Astrocyte (in vitro differentiated cells and primary cell): ENCODE measurements at regions not wholly inside any gene's neighbourhood (a gene's known extent, or its start where the extent isn't known, plus 50 kb on each side); places are given as distances from the start of the nearest gene placed in this dataset.
A peak's percentile ranks its signal among the peaks of the same experiment; 100 is the strongest.
"Not testable (repeated sequence)": the region's sequence is repeated elsewhere in the genome, so short reads cannot be mapped to it uniquely, and the experiment has no call there.

Experiments used
- DNase-seq: peaks from one replicate; pipeline ENCODE4 v3.0.0-alpha.2; 2010; ENCODE audit warnings: low read depth
- FAIRE-seq: peaks from 2 replicates; lab custom pipeline; 2011; peaks lifted over from hg19 to GRCh38; lab: Jason Lieb, UNC
- H2AFZ ChIP-seq: 2 replicates; pipeline ENCODE4 v1.6.0; 2012; ENCODE audit warnings: low read depth, low read length, inconsistent platforms
- H3K27ac ChIP-seq: 2 replicates; pipeline ENCODE4 v1.5.1; 2011; ENCODE audit warnings: low read depth, low read length, inconsistent platforms
- H3K27me3 ChIP-seq: 2 replicates; pipeline ENCODE4 v1.6.0; 2011; ENCODE audit warnings: low read length, inconsistent platforms; ENCODE audit not compliant: insufficient read depth
- H3K36me3 ChIP-seq: 2 replicates; pipeline ENCODE4 v1.5.1; 2011; ENCODE audit warnings: low read length, inconsistent platforms; ENCODE audit not compliant: insufficient read depth
- H3K4me1 ChIP-seq: 2 replicates; pipeline ENCODE4 v1.5.1; 2011; ENCODE audit warnings: low read length, inconsistent platforms; ENCODE audit not compliant: insufficient read depth
- H3K4me2 ChIP-seq: 2 replicates; pipeline ENCODE4 v1.6.0; 2012; ENCODE audit warnings: low read length, inconsistent platforms
- H3K4me3 ChIP-seq: 2 replicates; pipeline ENCODE4 v1.5.1; 2011; ENCODE audit warnings: low read depth, mild to moderate bottlenecking, low read length, inconsistent platforms; ENCODE audit not compliant: insufficient read depth
- H3K79me2 ChIP-seq: 2 replicates; pipeline ENCODE4 v1.6.0; 2012; ENCODE audit warnings: mild to moderate bottlenecking, low read length, inconsistent platforms; ENCODE audit not compliant: insufficient read depth
- H3K9ac ChIP-seq: 2 replicates; pipeline ENCODE4 v1.6.0; 2012; ENCODE audit warnings: mild to moderate bottlenecking, low read length, inconsistent platforms
- H3K9me3 ChIP-seq: 2 replicates; pipeline ENCODE4 v1.5.1; 2012; ENCODE audit warnings: low read depth, mild to moderate bottlenecking, low read length, inconsistent platforms; ENCODE audit not compliant: insufficient read depth
- H4K20me1 ChIP-seq: 2 replicates; pipeline ENCODE4 v1.6.0; 2012; ENCODE audit warnings: low read length, inconsistent platforms; ENCODE audit not compliant: insufficient read depth
- H3K27ac Mint-ChIP-seq: one replicate; pipeline ENCODE4 v1.8.0; 2021; ENCODE audit warnings: mild to moderate bottlenecking, mixed read lengths; ENCODE audit not compliant: unreplicated experiment
- H3K27me3 Mint-ChIP-seq: one replicate; pipeline ENCODE4 v1.8.0; 2021; ENCODE audit warnings: low read depth, mixed read lengths; ENCODE audit not compliant: unreplicated experiment
- H3K36me3 Mint-ChIP-seq: one replicate; pipeline ENCODE4 v1.8.0; 2021; ENCODE audit warnings: low read depth, mixed read lengths; ENCODE audit not compliant: unreplicated experiment
- H3K4me1 Mint-ChIP-seq: one replicate; pipeline ENCODE4 v1.8.0; 2021; ENCODE audit warnings: low read depth, mixed read lengths; ENCODE audit not compliant: unreplicated experiment
- H3K4me3 Mint-ChIP-seq: one replicate; pipeline ENCODE4 v1.8.0; 2021; ENCODE audit warnings: mild to moderate bottlenecking, moderate library complexity, mixed read lengths; ENCODE audit not compliant: unreplicated experiment
- H3K9me3 Mint-ChIP-seq: one replicate; pipeline ENCODE4 v1.8.0; 2021; ENCODE audit warnings: mild to moderate bottlenecking, mixed read lengths; ENCODE audit not compliant: unreplicated experiment

- H3K4me3 ChIP-seq, H3K4me2 ChIP-seq, H4K20me1 ChIP-seq, H3K36me3 Mint-ChIP-seq, H3K27me3 ChIP-seq, H3K9me3 Mint-ChIP-seq, DNase-seq, H3K36me3 ChIP-seq, H3K9ac ChIP-seq, H3K4me3 Mint-ChIP-seq, H3K27me3 Mint-ChIP-seq, H3K9me3 ChIP-seq, H3K4me1 Mint-ChIP-seq, H3K27ac Mint-ChIP-seq, H2AFZ ChIP-seq, H3K79me2 ChIP-seq, H3K4me1 ChIP-seq, FAIRE-seq, H3K27ac ChIP-seq: not testable (repeated sequence)
Measured at GRCh38 chr1:223999761-224000160, 114.2 kb upstream of the FBXO28 start.

- H3K4me2 ChIP-seq, H4K20me1 ChIP-seq, H2AFZ ChIP-seq, H3K79me2 ChIP-seq, H3K4me1 ChIP-seq, H3K36me3 ChIP-seq, H3K27ac ChIP-seq, H3K9me3 Mint-ChIP-seq, H3K4me3 Mint-ChIP-seq, H3K36me3 Mint-ChIP-seq, H3K27me3 ChIP-seq, FAIRE-seq, H3K27me3 Mint-ChIP-seq, H3K9me3 ChIP-seq, H3K4me1 Mint-ChIP-seq, H3K9ac ChIP-seq, H3K4me3 ChIP-seq, DNase-seq: not testable (repeated sequence)
- H3K27ac Mint-ChIP-seq: peak overlapping the region; percentile 42
Measured at GRCh38 chr1:223998676-223999455, 115.0 kb upstream of the FBXO28 start.

GRCh38 chr1:223996376-223996775, 117.5 kb upstream of the FBXO28 start:
- not testable (repeated sequence) for H3K36me3 ChIP-seq, H4K20me1 ChIP-seq, H3K36me3 Mint-ChIP-seq, FAIRE-seq, H3K27me3 ChIP-seq, H3K9me3 Mint-ChIP-seq, H3K27me3 Mint-ChIP-seq, DNase-seq, H3K4me1 Mint-ChIP-seq, H3K4me1 ChIP-seq, H3K9me3 ChIP-seq, H3K27ac Mint-ChIP-seq, H3K4me2 ChIP-seq, H3K79me2 ChIP-seq, H3K4me3 Mint-ChIP-seq, H3K4me3 ChIP-seq, H3K9ac ChIP-seq, H2AFZ ChIP-seq
- H3K27ac ChIP-seq: peak overlapping the region; percentile 41

GRCh38 chr1:223992456-223993246, 121.3 kb upstream of the FBXO28 start:
- H3K9me3 Mint-ChIP-seq, H3K36me3 ChIP-seq, H3K4me1 ChIP-seq, H3K79me2 ChIP-seq, H3K4me1 Mint-ChIP-seq, FAIRE-seq, H3K27me3 Mint-ChIP-seq, H4K20me1 ChIP-seq, H3K9me3 ChIP-seq, H3K36me3 Mint-ChIP-seq, H3K27me3 ChIP-seq, H2AFZ ChIP-seq: not testable (repeated sequence)
- H3K4me2 ChIP-seq: peak overlapping the region; percentile 77
- H3K27ac ChIP-seq: peak overlapping the region; percentile 81
- Mint-ChIP-seq H3K27ac (peak overlapping the region; percentile 100), H3K4me3 (peak overlapping the region; percentile 92)
- DNase-seq: peak; percentile 96
- peak overlapping the region; percentile 75 for H3K9ac ChIP-seq
- H3K4me3 ChIP-seq: peak overlapping the region; percentile 53

- H3K36me3 Mint-ChIP-seq, H3K9ac ChIP-seq, H3K4me1 ChIP-seq, DNase-seq, H3K79me2 ChIP-seq, H2AFZ ChIP-seq, H3K9me3 ChIP-seq, H3K27me3 ChIP-seq, H3K4me1 Mint-ChIP-seq, H3K27ac ChIP-seq, H3K27me3 Mint-ChIP-seq, H3K4me3 Mint-ChIP-seq, FAIRE-seq, H3K4me3 ChIP-seq, H3K4me2 ChIP-seq, H3K36me3 ChIP-seq, H3K9me3 Mint-ChIP-seq, H4K20me1 ChIP-seq: not testable (repeated sequence)
- peak overlapping the region; percentile 12 for H3K27ac Mint-ChIP-seq
Measured at GRCh38 chr1:223991297-223991857, 122.5 kb upstream of the FBXO28 start.
